Gastroesophageal sphincter (tissue), 4 donors: ENCODE measurements at regions not wholly inside any gene's neighbourhood (a gene's known extent, or its start where the extent isn't known, plus 50 kb on each side); places are given as distances from the start of the nearest gene placed in this dataset.

Experiments
- ATAC-seq: fragments of 150-250 bp; one replicate; pipeline ENCODE4 v1.9.1; 2016; ENCODE audit warnings: mild to moderate bottlenecking, moderate library complexity
- H3K27ac ChIP-seq, 4 donors: fragments of 200-600 bp; sonication (generic) in 3 of 4; 1 replicate in 3 of 4; 2 replicates in 1 of 4; pipeline ENCODE4 v1.5.1; 2016 to 2019
- H3K27me3 ChIP-seq: fragments of 200-600 bp; sonication (generic); one replicate; pipeline ENCODE4 v1.5.1; 2019
- H3K36me3 ChIP-seq, 2 donors: fragments of 200-600 bp; sonication (generic); one replicate each; pipeline ENCODE4 v1.5.1; 2019; ENCODE audit warnings: control low read depth in 1 of 2
- H3K4me1 ChIP-seq, 3 donors: fragments of 200-600 bp; sonication (generic); 1 replicate in 2 of 3; 2 replicates in 1 of 3; pipeline ENCODE4 v1.5.1; 2016 to 2019; ENCODE audit warnings: control low read depth in 2 of 3
- H3K4me3 ChIP-seq, 2 donors: fragments of 200-600 bp; sonication (generic); one replicate each; pipeline ENCODE4 v1.5.1; 2019; ENCODE audit warnings: mild to moderate bottlenecking in 1 of 2, moderate library complexity in 1 of 2
- H3K9me3 ChIP-seq, 3 donors: fragments of 200-600 bp; sonication (generic); one replicate each; pipeline ENCODE4 v1.5.1; 2017 to 2019; ENCODE audit warnings: control low read depth in 2 of 3
- EP300 ChIP-seq: sonication (generic); formaldehyde crosslinking; IDR thresholded peaks from one replicate; pipeline ENCODE4 v1.6.1; 2017; ENCODE audit warnings: antibody characterized with exemption, mild to moderate bottlenecking
- POLR2A ChIP-seq, 2 donors: fragments of 450-650 bp; IDR thresholded peaks; one replicate each; pipeline ENCODE4 v1.6.1; 2017; ENCODE audit warnings: antibody characterized with exemption in 2 of 2, mild to moderate bottlenecking in 2 of 2, moderate library complexity in 1 of 2
- POLR2AphosphoS5 ChIP-seq: sonication (generic); formaldehyde crosslinking; IDR thresholded peaks from one replicate; pipeline ENCODE4 v1.6.1; 2017; ENCODE audit warnings: antibody characterized with exemption
- WGBS, 2 donors: methylation state at CpG; one replicate each; pipeline ENCODE4 v1.1.5; 2018; ENCODE audit warnings: low coverage in 1 of 2; 5-methylcytosine and 5-hydroxymethylcytosine counted together
- TF ChIP-seq, protein P1 (sequence below), 4 experiments: fragments of 200-600 bp in 2 of 4; fragments of 450-650 bp in 2 of 4; sonication (generic) in 1 of 4; IDR thresholded peaks; one replicate each; pipeline ENCODE4 v1.5.1; 2017 to 2019; ENCODE audit warnings: antibody characterized with exemption in 4 of 4, mild to moderate bottlenecking in 2 of 4, moderate library complexity in 2 of 4

- TF ChIP-seq, protein P1, sequence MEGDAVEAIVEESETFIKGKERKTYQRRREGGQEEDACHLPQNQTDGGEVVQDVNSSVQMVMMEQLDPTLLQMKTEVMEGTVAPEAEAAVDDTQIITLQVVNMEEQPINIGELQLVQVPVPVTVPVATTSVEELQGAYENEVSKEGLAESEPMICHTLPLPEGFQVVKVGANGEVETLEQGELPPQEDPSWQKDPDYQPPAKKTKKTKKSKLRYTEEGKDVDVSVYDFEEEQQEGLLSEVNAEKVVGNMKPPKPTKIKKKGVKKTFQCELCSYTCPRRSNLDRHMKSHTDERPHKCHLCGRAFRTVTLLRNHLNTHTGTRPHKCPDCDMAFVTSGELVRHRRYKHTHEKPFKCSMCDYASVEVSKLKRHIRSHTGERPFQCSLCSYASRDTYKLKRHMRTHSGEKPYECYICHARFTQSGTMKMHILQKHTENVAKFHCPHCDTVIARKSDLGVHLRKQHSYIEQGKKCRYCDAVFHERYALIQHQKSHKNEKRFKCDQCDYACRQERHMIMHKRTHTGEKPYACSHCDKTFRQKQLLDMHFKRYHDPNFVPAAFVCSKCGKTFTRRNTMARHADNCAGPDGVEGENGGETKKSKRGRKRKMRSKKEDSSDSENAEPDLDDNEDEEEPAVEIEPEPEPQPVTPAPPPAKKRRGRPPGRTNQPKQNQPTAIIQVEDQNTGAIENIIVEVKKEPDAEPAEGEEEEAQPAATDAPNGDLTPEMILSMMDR (IDR thresholded peaks at IDR 0.05): no peak
- TF ChIP-seq POLR2A (IDR thresholded peaks at IDR 0.05): no peak
- no peak for TF ChIP-seq EP300
- no peak for TF ChIP-seq POLR2AphosphoS5
- 0 to 10% methylated on average over 1 of the region's 1 CpG for WGBS, 2 donors
- no peak overlapping the region for H3K4me3 ChIP-seq
- peaks cover 0 to 12% (median 0%) of the 10 kb centered on the region in 3 donors for H3K4me1 ChIP-seq
- H3K27me3 ChIP-seq: no peaks in the 10 kb centered on the region
- no peak for ATAC-seq
- no peak overlapping the region for H3K27ac ChIP-seq
- no peaks in the 10 kb centered on the region for H3K36me3 ChIP-seq
- H3K9me3 ChIP-seq: no peaks in the 10 kb centered on the region
These were observed 2012.0 kb upstream of the LRRTM1 start for GRCh38 chr2:82316586-82316985.

GRCh38 chr2:82314836-82315472 is 2010.4 kb upstream of the LRRTM1 start:
- Histone ChIP-seq H3K36me3 (no peaks in the 10 kb centered on the region), H3K4me1 (peaks cover 0 to 12% (median 0%) of the 10 kb centered on the region in 3 donors), H3K4me3 (no peak overlapping the region), H3K27me3 (no peaks in the 10 kb centered on the region), H3K9me3 (no peaks in the 10 kb centered on the region), H3K27ac (no peak overlapping the region)
- WGBS, 2 donors: 43 to 75% methylated on average over 1 of the region's 1 CpG
- no peak for ATAC-seq
- TF ChIP-seq POLR2A (IDR thresholded peaks at IDR 0.05) (no peak), POLR2AphosphoS5 (no peak)

GRCh38 chr2:82307511-82307910 is 2003.0 kb upstream of the LRRTM1 start:
- Histone ChIP-seq H3K9me3 (no peaks in the 10 kb centered on the region), H3K27ac (no peak overlapping the region), H3K27me3 (no peaks in the 10 kb centered on the region), H3K36me3 (no peaks in the 10 kb centered on the region), H3K4me1 (no peaks in the 10 kb centered on the region), H3K4me3 (no peak overlapping the region)
- no peak for ATAC-seq
- TF ChIP-seq POLR2A (IDR thresholded peaks at IDR 0.05) (no peak), POLR2AphosphoS5 (no peak), EP300 (no peak)
- TF ChIP-seq, protein P1 (IDR thresholded peaks at IDR 0.05): no peak

DNA sequence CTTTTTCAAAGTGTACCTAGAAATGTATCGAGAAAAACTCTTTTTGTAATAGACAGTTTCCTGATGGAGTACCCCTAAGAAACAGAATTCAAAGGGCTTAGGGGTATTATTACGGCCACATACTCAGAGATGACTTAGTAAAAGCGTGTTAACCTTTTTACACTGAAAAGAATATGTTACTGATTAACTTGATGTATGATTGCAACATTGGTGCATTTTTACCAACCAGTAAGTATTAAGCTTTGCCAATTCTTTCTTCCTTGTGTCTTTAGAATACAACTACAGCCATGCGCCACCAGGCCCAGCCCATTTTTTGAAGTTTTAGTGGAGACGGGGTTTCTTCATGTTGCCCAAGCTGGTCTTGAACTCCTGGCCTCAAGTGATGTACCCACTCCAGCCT is 1997.0 kb upstream of the LRRTM1 start:
- ATAC-seq: no peak
- H3K9me3 ChIP-seq: peaks cover 0 to 18% (median 0%) of the 10 kb centered on the region in 3 donors
- TF ChIP-seq EP300: no peak
- TF ChIP-seq POLR2AphosphoS5: no peak
- TF ChIP-seq, protein P1 (IDR thresholded peaks at IDR 0.05): no peak
- no peak for TF ChIP-seq POLR2A (IDR thresholded peaks at IDR 0.05)
- H3K27me3 ChIP-seq: no peaks in the 10 kb centered on the region
- no peak overlapping the region for H3K4me3 ChIP-seq
- H3K36me3 ChIP-seq: no peaks in the 10 kb centered on the region
- WGBS, 2 donors: 78 to 87% methylated on average over 3 to 5 of the region's 5 CpGs
- H3K4me1 ChIP-seq: no peaks in the 10 kb centered on the region
- H3K27ac ChIP-seq: no peak overlapping the region

DNA sequence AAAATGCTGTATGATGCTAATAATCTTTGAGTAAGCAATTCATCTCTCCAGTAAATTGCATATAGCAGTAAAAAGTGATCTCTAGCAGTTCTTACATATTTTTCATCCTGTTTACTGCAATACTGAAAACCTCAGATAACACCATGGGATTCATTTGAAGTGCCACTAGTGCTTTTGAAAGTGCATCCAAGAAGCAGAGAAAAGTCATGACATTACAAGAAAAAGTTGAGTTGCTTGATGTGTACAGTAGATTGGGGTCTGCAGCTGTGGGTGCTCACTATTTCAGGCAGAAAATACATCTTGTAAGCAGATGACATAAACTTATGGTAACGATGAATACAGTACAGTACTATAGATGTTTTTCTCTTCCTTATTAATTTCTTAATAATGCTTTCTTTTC is 1984.9 kb upstream of the LRRTM1 start:
- WGBS, 2 donors: 67 to 69% methylated on average over 1 of the region's 1 CpG
- no peak for TF ChIP-seq POLR2A (IDR thresholded peaks at IDR 0.05)
- TF ChIP-seq, protein P1 (IDR thresholded peaks at IDR 0.05): no peak
- TF ChIP-seq POLR2AphosphoS5: no peak
- TF ChIP-seq EP300: no peak
- no peak overlapping the region for H3K4me3 ChIP-seq
- no peaks in the 10 kb centered on the region for H3K9me3 ChIP-seq
- no peak overlapping the region for H3K27ac ChIP-seq
- no peak for ATAC-seq
- no peaks in the 10 kb centered on the region for H3K36me3 ChIP-seq
- no peaks in the 10 kb centered on the region for H3K27me3 ChIP-seq
- H3K4me1 ChIP-seq: no peaks in the 10 kb centered on the region
